Cerebellar cortex (tissue), 1 donor: ENCODE measurements at regions not wholly inside any gene's neighbourhood (a gene's known extent, or its start where the extent isn't known, plus 50 kb on each side); places are given as distances from the start of the nearest gene placed in this dataset.
"Not testable (repeated sequence)": the region's sequence is repeated elsewhere in the genome, so short reads cannot be mapped to it uniquely, and the experiment has no call there.

Source experiments
- DNase-seq: peaks from one replicate; pipeline ENCODE4 v3.0.0-alpha.2; 2015; ENCODE audit warnings: low spot score

DNA sequence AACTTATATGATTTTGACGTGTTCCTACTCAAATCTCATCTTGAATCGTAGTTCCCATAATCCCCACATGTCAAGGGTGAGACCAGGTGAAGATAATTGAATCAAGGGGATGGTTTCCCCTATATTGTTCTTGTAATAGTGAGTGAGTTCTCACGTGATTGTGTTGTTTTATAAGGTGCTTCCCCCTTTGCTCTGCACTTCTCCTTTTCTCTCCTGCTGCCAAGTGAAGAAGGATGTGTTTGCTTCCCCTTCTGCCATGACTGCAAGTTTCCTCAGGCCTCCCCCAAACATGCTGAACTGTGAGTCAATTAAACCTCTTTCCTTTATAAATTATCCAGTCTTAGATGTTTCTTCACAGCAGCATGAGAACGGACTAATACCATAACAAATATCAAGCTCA lies 83.2 kb downstream of the MANEA start:
- DNase-seq = no peak

DNA sequence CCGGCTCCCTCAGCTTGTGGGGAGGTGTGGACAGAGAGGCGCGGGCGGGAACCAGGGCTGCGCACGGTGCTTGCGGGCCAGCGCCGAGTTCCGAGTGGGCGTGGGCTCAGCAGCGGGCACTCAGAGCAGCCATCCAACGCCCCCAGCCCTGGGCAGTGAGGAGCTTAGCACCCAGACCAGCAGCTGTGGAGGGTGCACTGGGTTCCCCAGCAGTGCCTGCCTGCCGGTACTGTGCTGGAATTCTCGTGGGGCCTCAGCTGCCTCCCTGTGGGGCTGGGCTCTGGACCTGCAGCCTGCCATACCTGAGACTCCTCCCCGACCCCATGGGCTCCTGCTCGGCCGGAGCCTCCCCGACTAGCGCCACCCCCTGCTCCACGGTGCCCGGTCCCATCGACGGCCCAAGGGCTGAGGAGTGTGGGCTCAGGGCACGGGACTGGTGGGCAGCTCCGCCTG lies 92.7 kb downstream of the MANEA start:
- no peak for DNase-seq

DNA sequence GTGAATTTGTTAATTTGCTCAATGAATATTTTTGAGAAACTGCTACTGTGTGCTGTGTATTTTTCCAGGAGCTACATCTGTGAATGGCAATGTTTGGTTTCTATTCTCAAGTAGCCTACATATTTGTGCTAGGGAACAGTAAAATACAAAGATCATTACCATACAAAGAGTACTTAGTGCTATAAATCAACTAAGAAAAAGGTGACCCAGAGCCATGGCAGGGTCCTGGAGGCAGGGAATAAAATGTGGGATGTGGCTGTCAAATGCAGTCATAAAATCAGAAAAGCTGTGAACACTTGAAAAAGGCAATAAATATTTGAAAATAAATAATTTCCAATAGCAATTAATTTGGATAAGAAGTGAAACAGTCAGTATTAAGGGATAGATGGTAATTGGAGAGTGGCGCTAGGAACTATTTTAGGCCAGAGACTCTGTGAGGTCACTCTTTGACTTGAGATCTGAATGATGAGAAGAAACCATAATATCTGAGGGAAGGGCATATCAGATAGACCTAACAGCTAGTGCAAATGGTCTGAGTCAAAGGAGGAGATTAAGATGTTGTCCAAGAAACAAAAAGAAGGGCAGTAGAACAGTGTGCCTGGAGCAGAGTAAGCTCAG lies 98.8 kb downstream of the MANEA start:
- DNase-seq = no peak

DNA sequence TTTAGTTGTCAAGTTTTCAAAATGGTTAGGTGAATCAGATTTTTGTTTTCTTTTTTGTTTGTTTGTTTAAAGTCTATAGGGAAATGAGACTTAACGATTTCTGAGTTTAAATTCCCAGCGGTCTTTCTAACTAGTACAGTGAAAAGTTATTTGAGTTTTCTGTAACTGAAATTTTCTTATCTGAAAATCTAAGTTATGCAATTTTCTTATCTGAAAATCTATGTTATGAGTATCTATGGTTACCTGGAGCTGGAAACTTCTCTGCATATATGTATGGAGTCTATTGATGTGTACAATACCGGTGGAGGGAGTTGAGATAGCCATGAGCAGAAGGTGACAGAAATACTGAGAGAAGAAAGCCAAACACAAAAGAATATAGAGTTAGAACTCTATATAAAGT lies 102.6 kb downstream of the MANEA start:
- no peak for DNase-seq

DNA sequence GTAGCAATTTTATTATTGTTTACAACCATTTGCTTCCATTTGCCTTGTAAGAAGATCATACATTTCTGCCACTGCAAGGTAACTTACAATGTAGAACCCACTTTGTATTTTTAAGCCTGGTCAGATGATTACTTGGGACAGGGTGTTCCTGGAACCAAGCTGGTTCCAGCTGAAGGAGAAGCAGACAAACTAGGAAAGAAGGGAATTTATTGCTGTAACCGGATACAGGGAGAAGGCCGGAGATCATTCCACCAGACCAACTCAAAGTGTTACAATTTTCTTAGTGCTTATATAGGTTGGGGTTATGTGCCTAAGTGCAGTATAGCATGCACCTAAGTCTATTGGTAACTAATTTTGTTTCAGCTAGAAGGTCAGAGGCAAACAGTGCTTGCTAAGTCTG lies 104.4 kb downstream of the MANEA start:
- peak; percentile 3 for DNase-seq

DNA sequence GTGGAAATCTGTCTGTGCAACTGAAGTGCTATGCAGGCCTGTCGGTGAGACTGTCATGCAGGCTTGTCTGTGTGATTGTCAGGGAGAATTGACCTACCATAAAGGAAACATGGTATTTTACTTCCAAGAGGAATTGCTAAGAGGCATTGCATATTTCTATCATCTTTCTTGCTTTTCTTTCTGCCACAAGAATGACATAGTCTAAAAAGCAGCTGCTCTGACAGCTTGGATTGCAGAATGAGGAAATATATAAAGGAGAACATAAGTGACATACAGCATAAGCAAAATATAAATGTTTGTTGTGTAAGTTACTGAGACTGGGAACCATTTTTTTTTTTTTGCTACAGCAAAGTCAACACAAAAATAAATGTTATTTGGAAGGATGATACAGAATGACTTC lies 105.1 kb downstream of the MANEA start:
- no peak for DNase-seq

DNA sequence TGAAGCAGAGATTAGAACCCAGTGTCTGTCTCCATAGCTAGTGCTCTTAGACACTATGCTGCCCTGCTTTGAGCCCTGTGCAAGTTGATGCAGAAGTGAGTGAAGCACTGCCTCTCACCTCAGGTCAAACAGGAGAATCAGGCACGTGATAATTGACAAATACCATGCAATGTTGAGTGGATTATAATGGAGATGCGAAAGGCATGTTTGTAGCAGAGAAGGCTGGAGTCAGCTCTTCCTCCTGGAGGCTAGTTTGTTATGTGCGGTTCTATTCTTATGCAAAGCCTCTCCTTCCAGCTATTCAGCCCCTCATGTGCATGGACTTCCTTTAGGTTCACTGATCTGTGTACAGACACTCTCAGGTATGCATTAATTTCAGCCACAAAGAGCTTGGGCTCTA lies 108.5 kb downstream of the MANEA start:
- no peak for DNase-seq

DNA sequence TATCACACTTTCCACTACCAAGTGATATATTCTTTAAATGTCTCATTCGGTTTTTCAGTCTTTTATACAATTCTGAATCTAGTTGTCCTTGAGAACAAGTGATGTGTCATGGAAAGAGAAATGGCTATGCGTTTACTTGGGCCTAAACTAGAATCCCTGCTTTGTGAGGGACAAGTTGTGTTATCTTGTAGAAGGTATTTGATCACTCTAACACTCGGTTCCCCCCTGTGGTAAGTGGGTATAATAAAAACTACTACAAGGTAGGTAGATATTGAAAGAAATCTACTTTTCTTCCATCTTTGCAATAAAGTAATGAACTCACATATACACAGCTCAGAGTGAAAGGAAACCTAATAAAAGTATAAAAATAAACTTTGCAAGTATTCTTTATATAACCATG lies 108.9 kb downstream of the MANEA start:
- DNase-seq = no peak

DNA sequence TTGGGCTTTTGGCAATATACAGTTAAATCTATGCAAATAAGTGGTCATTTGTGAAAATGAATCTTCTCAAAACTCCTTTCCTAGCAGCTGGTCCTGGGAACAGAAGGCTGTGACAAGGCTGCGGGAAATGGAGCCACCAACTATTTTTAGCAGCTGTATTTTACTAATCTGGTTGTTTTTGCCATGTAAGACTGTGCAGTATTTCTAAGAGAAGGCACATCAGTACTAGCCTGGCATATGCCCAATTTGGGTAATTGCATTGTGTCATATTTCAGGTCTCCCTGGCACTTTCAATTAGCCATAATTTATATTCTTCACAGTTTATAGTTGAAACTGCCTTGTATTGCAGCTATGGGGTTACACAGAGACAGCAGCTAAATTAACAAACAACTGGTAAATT lies 109.6 kb downstream of the MANEA start:
- no peak for DNase-seq

DNA sequence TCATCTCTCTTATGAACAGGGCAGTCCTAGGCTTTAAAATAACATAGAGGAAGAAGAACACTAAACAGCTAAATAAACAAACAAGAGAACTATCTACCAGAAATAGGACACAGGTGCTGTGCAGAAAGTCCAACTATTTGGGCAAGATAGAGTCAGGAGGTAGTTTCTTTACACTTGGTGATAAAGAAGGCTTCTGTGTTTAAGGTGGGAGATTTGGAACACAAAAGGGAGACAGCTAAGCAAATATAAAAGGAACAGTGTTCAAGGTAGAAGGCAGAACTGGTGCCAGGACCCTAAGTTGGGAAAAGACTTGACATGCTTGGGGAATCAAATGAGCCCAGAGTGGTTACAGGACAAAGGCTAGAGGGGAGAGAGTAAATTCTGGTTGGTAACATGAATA lies 110.5 kb downstream of the MANEA start:
- no peak for DNase-seq

DNA sequence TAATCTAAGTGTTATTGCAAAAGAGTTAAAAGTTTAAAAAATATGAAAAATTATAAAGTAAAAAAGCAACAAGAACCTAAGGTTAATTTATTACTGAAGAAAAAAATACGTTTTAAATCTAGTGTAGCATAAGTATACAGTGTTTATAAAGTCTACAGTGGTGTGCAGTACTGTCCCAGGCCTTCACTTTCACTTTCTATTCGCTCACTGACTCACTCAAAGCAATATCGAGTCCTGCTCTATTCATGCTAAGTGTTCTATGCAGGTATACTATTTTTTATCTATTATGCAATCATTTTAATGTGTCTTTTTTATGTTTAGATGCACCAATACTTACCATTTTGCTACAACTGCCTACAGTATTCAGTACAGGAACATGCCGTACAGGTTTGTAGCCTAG lies 113.0 kb downstream of the MANEA start:
- no peak for DNase-seq

DNA sequence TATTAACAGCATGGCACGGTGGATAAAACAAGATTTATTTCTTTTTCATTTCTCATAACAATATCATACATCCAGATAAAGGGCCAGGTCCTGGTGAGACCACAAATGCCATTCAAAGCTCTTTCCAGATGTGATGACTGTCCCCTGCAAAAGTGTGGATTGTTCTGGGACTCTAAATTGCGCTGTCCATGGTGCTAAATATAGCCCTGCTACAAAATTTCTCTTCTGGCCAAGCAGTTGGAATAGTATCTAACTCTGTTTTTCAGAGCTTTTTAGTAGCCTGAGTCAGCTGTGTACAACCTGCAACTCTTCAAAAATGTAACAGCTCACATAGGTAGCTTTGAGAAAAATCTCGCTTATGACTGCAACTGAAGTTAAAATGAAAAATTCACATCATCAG lies 115.8 kb downstream of the MANEA start:
- DNase-seq = no peak

DNA sequence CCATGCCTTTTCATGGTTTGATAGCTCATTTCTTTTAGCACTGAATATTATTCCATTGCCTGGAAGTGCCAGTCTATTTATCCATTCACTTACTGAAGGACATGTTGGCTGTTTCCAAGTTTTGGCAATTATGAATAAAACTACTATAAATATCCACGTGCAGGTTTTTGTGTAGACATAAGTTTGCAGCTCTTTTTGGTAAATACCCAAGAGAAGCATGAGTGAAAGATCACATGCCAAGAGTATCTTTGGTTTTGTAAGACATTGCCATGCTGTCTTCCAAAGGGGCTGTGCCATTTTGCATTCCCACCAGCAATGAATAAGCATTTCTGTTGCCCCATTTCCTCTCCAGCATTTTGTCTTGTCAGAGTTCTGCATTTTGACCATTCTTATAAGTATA lies 120.9 kb downstream of the MANEA start:
- no peak for DNase-seq

DNA sequence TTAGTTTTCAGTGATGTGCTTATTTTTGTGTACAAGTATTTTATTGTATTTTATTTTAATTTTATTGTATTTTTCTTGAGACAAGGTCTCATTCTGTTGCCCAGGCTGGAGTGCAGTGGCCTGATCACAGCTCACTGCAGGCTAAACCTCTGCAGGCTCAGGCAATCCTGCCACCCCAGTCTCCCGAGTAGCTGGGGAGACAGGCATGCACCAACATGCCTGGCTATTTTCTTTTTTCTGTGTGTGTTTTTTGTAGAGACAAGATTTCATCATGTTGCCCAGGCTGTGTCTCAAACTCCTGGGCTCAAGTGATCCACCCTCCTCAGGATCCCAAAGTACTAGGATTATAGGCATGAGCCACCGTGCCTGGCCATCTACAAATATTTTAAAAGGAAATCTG lies 146.3 kb downstream of the MANEA start:
- no peak for DNase-seq

DNA sequence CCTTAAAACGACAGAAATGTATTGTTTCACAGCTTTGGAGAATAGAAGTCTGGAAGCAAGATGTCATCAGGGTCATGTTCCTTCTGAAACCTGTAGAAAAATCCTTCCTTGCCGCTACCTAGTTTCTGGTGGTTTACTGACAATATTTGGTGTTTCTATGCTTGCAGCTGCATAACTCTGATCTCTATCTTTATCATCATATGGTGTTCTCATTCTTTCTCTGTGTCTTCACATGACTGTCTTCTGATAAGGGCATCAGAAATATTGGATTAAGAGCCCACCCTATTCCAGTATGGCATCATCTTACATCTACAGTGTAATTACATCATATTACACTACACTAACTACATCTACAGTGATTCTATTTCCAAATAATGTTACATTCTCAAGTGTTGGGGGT lies 148.0 kb downstream of the MANEA start:
- DNase-seq = no peak

DNA sequence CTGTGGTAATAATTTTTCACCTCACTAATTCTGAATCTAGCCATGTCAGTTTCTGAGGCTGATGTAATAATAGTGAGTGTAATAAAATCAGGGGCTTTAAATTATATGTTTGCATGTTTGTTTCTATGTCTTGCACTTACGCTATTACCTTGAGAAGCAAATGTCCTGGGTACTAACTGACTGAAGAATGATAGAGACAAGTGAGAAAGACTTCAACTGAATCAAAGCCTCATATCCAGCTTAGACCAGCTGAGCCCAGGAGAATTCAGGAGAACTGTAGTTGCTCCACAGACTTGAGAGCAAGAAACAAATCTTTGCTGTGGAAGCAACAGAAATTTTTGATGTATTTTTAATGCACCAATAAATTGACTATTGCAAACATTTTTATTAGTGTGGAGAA lies 162.8 kb downstream of the MANEA start:
- no peak for DNase-seq

DNA sequence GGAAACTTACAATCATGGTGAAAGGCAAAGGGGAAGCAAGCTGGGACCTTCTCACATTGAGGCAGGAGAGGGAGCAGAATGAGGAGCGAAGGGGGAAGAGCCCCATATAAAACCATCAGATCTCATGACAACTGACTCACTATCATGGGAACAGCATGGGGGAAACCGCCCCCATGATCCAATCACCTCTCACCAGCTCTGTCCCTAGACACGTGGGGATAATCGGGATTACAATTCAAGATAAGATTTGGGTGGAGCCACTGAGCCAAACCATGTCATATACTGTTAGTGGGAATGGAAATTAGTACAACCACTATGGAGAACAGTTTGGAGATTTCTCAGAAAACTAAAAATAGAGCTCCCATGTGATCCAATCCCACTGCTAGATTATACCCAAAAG lies 163.7 kb downstream of the MANEA start:
- DNase-seq = no peak

DNA sequence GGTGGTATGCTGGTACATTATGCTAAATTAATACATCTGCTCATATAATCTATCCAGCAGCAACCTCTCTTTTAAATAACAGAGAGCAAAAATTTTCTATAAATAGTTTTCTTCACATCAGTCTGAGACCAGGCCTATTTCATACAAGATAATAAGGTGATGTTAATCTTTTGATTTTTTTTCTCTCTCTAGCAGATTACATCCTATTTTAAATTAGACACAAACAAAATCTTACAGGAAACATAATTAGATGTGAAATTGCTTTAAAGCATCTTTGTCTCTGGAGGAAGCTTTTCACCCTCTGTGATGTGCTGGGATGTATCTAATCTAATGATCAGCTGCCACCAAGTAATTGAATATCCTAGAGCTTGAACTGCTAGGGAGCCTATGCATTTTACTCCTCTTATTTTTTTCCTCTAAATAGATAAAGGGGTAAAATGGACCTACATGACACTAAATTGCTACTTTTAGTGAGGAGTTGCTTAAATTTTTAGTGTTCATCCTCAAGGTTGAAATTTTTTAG lies 165.5 kb downstream of the MANEA start:
- no peak for DNase-seq

DNA sequence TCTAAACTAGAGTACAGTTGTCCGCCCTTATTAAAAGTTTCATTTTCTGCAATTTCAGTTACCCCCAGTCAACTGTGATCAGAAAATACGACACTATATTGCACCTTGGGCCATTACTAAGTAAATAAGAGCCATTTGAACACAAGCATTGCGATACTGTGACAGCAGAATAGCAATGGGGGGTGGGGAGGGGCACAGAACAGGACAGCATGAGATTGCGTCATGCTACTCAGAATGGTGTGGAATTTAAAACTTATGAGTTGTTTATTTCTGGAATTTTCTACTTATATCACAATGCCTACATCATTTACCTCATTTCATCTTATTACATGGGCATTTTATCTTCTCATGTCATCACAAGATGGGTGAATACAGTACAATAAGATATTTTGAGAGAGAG lies 166.3 kb downstream of the MANEA start:
- no peak for DNase-seq

DNA sequence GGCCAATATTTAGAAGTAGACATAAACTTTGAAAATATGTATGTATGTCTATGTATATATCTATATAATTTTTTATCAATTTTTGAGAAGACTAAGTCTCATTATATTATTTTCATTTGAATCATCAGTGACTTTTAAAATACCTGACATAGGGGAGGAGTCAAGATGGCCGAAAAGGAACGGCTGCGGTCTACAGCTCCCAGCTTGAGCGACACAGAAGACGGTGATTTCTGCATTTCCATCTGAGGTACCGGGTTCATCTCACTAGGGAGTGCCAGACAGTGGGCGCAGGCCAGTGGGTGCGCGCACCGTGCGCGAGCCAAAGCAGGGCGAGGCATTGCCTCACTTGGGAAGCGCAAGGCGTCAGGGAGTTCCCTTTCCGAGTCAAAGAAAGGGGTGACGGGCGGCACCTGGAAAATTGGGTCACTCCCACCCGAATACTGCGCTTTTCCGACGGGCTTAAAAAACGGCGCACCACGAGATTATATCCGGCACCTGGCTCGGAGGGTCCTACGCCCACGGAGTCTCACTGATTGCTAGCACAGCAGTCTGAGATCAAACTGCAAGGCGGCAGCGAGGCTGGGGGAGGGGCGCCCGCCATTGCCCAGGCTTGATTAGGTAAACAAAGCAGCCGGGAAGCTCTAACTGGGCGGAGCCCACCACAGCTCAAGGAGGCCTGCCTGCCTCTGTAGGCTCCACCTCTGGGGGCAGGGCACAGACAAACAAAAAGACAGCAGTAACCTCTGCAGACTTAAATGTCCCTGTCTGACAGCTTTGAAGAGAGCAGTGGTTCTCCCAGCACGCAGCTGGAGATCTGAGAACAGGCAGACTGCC lies 181.1 kb downstream of the MANEA start:
- DNase-seq = not testable (repeated sequence)

DNA sequence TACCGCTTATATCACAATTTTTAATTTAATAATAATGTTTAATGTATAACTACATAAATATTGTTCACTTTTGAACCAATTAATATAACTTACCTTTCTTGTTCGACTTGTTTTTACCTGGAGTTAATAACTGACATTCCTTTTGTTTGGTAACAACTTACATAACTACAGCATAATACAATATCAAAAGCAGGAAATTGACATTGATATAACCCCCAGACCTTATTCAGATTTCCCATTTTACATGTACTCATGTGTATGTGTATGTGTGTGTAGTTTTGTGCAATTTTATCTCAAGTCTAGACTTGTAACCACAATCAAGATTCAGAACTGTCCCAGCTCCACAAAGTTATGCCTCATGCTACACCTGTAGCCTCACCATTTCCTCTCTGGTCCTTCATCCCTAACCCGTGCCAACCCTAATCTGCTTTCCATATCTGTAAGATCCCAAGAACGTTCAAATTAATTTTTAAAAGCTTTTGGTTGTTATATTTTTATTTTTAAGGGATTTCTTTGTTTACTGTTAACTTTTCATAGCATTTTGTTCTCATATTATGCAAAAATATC lies 190.6 kb downstream of the MANEA start:
- DNase-seq = no peak

DNA sequence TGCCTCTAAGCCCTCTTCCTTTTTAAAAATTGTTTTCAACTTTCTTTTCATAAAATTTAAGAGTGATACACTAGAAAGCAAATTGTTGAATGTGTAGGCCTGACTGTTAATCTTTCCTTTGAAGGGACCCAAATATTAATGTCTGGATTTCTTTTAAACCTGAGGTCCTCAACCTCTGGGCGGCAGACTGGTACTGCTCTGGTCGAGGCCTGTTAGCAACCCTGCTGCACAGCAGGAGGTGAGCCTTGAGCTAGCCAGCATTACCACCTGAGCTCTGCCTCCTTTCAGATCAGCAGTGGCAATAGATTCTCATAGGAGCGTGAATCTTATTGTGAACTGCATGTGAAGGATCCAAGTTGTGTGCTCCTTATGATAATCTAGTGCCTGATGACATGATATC lies 191.2 kb downstream of the MANEA start:
- no peak for DNase-seq

DNA sequence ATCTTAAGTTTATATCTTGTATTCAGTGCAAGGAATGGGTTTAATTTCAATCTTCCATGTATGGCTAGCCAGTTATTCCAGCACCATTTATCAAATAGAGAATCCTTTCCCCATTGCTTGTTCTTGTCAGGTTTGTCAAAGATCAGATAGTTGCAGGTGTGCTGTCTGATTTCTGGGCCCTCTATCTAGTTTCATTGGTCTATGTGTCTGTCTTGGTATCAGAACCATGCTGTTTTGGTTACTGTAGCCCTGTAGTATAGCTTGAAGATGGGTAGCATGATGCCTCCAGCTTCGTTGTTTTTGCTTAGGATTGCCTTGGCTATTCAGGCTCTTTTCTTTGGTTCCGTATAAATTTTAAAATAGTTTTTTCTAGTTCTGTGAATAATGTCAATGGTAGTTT lies 200.0 kb downstream of the MANEA start:
- DNase-seq = no peak
